Stimulated activated CD4-positive, alpha-beta T cell treated with anti-CD3 and anti-CD28 coated beads, Interleukin-15, amount 100 ng/mL, for 24 hours (primary cell): ENCODE measurements at regions not wholly inside any gene's neighbourhood (a gene's known extent, or its start where the extent isn't known, plus 50 kb on each side); places are given as distances from the start of the nearest gene placed in this dataset.
"Not testable (repeated sequence)": the region's sequence is repeated elsewhere in the genome, so short reads cannot be mapped to it uniquely, and the experiment has no call there.

ENCODE experiments used
- DNase-seq: peaks from one replicate; pipeline ENCODE4 v3.0.0-alpha.2; 2020

GRCh38 chr21:27795418-27795817 is 828.5 kb upstream of the ADAMTS5 start:
- DNase-seq: no peak

GRCh38 chr21:27793901-27794300 is 827.0 kb upstream of the ADAMTS5 start:
- no peak for DNase-seq

- DNase-seq: no peak
Observed at GRCh38 chr21:27787046-27787445, 820.2 kb upstream of the ADAMTS5 start.

- DNase-seq: no peak
Observed at GRCh38 chr21:27779606-27780005, 812.7 kb upstream of the ADAMTS5 start.

DNA sequence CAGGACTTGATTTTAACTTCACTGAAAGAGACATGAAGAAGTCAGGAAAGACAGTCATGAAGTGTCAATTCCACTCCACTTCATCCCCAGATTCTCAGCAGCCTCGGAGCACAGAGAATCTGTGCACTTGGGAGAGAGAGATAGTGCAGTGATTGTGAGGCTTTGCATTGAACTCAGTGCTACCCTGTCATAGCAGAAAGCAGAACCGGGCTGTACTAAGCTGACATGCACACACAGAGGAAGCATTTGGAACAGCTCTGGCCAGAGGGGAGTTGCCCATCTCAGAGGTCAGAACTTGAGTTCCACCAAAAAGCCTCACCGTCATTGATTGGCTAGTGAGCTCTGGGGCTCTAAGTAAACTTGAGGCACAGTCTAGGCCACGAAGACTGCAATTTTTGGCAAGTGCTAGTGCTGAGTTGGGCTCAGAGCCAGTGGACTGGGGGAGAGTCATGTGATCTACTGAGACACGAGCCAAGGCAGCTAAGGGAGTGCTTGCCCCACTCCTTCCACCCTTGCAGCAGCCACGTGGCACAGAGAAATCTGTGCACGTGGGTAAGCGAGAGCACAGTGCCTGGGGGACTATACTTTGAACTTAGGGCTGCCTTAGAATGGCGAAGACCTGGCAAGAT is 810.2 kb upstream of the ADAMTS5 start:
- DNase-seq: no peak

- no peak for DNase-seq
Observed at GRCh38 chr21:27772816-27773215, 805.9 kb upstream of the ADAMTS5 start.

DNA sequence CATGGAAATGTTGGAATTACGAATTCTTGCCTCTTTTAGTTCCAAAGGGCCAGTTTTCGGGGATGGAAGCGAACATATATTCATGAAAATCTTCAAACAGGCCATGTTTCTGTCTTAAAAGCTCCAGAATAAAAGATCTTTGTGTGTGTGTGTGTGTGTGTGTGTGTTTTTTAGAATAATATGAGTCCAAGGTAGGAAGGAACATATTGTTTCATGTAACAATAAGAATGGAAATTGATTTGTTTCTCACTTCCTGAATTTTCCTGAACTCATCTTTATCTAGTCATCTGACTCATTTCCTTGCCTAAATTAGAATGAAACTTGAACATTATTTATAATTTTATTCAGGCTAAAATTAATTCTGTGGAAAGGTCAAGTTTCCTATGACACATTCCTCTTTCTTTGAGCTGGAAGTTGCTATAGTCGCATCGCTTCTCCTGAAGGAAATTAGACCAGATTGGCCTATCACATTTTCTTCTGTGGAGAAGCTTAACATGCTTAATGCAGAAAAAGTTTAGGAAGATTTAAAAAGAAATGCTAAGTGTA is 805.1 kb upstream of the ADAMTS5 start:
- no peak for DNase-seq

GRCh38 chr21:27769763-27770162 is 802.9 kb upstream of the ADAMTS5 start:
- no peak for DNase-seq

DNA sequence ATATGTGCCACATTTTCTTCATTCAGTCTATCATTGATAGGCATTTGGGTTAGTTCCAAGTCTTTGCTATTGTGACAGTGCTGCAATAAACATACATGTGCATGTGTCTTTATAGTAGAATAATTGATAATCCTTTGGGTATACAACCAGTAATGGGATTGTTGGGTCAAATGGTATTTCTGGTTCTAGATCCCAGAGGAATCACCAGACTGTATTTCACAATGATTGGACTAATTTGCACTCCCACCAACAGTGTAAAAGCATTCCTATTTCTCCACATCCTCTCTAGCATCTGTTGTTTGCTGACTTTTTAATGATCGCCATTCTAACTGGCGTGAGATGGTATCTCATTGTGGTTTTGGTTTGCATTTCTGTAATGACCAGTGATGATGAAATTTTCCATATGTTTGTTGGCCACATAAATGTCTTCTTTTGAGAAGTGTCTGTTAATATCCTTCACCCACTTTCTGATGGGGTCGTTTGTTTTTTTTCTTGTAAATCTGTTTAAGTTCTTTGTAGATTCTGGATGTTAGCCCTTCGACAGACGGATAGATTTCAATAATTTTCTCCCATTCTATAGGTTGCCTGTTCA is 801.3 kb upstream of the ADAMTS5 start:
- DNase-seq: not testable (repeated sequence)

DNA sequence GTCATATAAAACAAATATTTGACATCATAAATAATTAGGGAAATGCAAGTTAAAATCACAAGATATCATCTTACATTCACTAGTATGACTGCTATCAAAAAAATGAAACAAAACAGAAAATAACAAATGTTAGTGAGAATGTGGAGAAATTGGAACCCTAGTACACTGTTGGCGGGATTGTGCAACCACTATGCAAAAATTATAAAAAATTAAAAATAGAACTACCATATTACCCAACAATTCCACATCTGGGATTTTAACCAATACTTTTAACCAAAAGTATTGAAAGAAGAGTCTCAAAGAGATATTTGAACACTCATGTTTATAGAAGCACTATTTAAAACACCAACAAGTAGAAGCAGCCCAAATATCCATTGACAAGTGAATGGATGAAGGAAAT is 797.2 kb upstream of the ADAMTS5 start:
- DNase-seq: no peak

DNA sequence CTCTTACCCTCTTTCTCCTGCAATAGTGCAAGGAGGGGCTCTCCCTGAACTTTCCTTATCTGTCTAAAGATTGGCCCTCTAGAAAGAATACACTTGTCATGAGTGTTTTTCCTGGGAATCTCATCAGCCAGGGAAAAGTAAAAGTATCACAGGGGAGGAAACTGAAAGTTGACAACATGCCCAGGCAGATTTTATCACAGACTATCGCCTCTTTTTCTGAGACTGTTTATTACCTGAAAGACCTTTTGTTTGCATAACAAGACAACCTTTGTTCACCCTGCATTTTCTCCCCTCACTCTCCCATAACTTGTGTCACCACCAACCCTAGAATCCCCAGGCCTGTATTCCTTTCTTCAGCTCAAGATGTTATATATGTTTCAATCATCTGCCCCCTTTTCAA is 794.7 kb upstream of the ADAMTS5 start:
- DNase-seq: no peak

- no peak for DNase-seq
Observed at GRCh38 chr21:27759820-27760219, 792.9 kb upstream of the ADAMTS5 start.

DNA sequence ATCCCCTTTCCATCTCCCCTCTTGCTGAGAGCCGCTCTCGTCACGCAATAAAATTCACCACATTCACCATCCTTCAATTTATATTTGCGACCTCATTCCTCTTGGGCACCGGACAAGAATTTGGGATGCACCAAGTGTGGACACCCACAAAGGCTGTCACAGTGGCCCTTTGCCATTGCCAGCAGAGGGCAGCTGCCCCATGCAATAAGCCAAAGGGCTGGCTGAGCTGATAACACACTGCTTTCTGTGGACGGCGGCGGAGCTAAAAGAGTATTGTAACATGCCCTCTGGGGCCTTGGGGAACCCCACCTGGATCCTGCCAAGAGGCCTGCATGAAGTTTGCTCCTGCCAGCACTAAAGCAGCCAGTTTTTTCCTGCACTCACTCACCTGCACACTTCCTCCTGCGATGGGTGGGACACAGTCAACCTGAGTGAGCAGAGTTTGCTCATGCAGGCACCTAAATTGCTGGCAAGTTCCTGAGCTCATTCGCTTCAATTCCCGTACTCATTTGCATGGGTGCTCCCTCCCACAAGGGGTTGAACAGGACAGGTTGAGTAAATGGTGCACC is 792.3 kb upstream of the ADAMTS5 start:
- DNase-seq: no peak

- no peak for DNase-seq
Observed at GRCh38 chr21:27756191-27756590, 789.3 kb upstream of the ADAMTS5 start.

DNA sequence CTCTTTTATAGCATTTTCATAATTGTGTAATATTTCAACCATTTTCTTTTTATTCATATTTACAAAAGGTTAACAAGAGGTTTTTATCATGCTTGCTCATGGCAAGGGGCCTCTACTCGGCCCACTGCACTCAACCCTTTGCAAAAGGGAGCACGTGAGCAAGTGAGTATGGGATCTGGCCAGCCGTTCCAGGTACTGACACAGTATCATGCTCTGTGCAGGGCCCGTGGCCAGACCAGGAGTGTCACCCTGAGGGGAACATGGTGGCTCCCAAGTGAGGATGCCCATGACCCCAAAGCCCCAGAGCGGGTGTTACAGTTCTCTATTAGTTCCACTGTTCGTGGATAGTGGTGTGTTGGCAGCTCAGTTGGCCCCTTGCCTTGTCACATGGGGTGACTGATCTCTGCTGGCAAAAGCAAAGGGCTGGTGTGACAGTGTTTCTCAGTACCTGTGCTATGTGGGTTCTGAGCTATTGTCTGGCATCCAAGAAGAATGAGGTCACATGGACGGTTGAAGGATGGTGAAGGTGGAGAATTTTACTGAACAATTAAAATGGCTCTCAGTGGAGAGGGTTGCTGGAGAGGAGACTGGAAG is 777.2 kb upstream of the ADAMTS5 start:
- no peak for DNase-seq

DNA sequence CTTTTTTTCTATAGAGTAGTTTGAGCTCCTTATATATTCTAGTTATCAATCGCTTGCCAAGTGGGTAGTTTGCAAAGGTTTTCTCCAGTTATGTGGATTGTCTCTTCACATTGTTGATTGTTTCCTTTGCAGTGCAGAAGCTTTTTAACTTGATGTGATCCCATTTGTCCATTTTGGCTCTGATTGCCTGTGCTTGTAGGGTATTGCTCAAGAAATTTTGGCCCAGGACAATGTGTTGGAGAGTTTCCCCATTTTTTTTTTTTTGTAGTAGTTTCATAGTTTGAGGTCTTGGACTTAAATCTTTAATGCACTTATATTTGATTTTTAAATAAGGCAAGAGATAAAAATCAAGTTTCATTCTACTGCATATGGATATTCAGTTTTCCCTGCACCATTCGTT is 774.8 kb upstream of the ADAMTS5 start:
- no peak for DNase-seq

- DNase-seq: no peak
Observed at GRCh38 chr21:27740084-27740483, 773.2 kb upstream of the ADAMTS5 start.

GRCh38 chr21:27739187-27739586 is 772.3 kb upstream of the ADAMTS5 start:
- no peak for DNase-seq

GRCh38 chr21:27735699-27736098 is 768.8 kb upstream of the ADAMTS5 start:
- no peak for DNase-seq

DNA sequence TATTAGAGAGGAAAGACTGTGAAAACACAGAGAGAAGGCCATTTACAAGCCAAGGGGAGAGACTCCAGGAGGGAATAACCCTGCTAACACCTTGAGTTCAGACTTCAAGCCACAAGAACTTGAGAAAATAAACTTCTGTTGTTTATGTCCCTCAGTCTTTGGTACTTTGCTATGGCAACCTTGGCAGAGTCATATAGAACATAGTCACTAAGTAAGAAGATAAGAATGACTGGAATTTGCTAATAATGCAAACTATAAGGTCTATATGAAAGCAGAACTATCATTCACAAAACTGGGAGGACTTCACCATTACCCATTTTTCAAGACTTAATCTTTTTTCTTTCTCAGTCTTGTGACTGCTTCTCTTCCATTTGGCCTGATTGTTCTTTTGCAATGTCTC is 767.3 kb upstream of the ADAMTS5 start:
- no peak for DNase-seq

DNA sequence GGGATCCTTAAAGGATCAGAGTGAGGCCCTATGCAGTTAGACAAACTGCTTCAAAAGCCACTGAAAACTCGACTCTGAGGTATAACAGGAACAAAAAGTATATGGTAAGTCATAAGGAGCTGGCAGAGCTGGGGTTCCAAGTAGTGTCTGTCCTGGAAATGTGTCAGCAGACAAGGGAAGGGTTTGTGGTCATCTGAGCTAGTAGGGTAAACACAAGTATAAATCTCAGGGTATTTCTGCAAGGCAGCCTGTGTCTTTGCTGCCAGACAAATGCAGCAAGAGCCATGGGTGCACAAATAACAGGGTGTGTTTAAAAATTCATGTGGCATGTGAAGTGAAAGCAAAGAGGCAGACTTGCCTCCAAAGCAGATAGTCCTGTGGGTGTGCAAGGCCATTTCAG is 759.0 kb upstream of the ADAMTS5 start:
- no peak for DNase-seq

DNA sequence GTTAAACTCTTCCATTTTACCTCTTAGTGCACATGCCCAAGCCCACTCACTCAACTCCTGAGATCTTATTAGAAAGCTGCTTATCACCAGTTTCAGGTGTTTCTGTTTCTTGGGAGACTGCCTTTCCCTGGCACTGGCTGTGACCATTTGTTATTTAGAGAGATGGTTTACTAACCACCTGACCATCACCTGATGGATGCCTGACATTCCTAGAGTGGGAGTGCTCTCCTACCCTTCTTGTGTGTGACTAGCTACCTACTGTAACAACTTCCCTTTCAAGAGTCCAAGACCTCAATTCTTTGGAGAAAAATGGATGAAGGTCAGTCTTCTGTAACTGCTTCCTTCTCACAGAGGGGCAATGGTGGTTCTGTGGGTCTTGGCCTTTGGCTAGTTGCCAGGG is 755.2 kb upstream of the ADAMTS5 start:
- no peak for DNase-seq

DNA sequence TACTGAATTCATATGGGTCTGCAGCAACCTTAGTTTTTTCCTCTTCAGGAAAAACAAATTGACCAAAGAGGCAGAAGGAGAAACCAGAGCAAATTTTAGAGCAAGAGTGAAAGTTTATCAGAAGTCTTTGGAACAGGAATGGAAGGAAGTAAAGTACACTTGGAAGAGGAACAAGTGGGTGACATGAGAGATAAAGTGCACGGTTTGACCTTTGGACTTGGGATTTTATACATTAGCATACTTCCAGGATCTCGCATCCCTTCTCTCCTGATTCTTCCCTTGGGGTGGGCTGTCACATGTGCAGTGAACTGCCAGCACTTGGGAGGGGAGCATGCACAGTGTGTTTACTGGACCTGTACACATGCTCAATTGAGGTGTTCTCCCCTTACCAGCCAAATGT is 754.8 kb upstream of the ADAMTS5 start:
- DNase-seq: no peak

DNA sequence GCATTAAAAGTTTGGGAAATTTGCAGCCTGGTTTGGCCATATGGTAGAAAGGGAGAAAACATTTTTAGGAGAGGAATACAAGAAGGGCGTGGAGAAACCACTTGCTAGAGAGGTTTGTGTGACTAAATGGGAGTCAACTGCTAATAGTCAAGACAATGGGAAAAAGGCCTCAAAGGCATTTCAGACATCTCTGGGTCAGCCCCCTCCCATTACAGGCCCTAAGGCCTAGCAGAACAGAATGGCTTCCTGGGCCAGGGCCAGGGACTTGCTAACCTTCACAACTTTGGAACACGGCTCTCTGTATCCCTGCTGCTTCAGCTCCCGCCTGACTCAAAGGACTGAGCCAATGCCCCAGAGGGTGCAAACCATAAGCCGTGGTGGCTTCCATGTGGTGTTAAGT is 752.3 kb upstream of the ADAMTS5 start:
- no peak for DNase-seq
